SK-N-SH (cell line): ENCODE measurements at regions not wholly inside any gene's neighbourhood (a gene's known extent, or its start where the extent isn't known, plus 50 kb on each side); places are given as distances from the start of the nearest gene placed in this dataset.

ENCODE experiments used
- RXRA ChIP-seq: IDR thresholded peaks from 2 replicates; pipeline ENCODE4 v1.4.0; 2012; ENCODE audit warnings: low read depth, mild to moderate bottlenecking, borderline replicate concordance
- TEAD4 ChIP-seq: IDR thresholded peaks from 2 replicates; pipeline ENCODE4 v1.4.0; 2012; ENCODE audit warnings: mild to moderate bottlenecking, borderline replicate concordance; ENCODE audit not compliant: insufficient read depth

DNA sequence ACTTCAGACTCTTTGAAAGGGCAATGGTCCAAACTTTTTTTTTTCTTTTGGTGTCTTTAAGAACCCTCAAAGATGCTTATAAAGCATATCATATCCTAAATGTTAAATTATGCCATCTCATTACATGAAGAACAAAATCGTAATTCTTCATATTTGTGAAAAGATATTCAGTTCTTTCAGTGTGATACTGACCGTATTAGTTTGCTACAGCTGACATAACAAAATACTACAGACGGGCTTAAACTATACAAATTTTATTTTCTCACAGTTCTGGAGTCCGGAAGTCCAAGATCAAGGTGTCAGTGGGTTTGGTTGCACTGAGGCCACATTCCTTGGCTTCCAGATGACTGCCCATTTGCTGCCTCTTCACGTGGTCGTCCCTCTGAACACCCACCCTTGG, 1377.2 kb upstream of the ZEB2 start:
- no peak for TF ChIP-seq TEAD4
- TF ChIP-seq RXRA: no peak
